DMS 273 (cell line): ENCODE measurements at regions not wholly inside any gene's neighbourhood (a gene's known extent, or its start where the extent isn't known, plus 50 kb on each side); places are given as distances from the start of the nearest gene placed in this dataset.
A peak's percentile ranks its signal among the peaks of the same experiment; 100 is the strongest.

ENCODE experiments used
- DNase-seq: peaks from one replicate; lab custom pipeline; 2025; ENCODE audit not compliant: unreplicated experiment; lab: John Stamatoyannopoulos, UW

GRCh38 chr6:104617591-104617990 is 242.1 kb downstream of the HACE1 start:
- no peak for DNase-seq

- DNase-seq = no peak
Observed at GRCh38 chr6:104614394-104614793, 245.3 kb downstream of the HACE1 start.

- DNase-seq = no peak
Observed at GRCh38 chr6:104613416-104614001, 246.2 kb downstream of the HACE1 start.

GRCh38 chr6:104612541-104612940 is 247.2 kb downstream of the HACE1 start:
- no peak for DNase-seq

GRCh38 chr6:104608101-104608500 is 251.6 kb downstream of the HACE1 start:
- no peak for DNase-seq

GRCh38 chr6:104607501-104607900 is 252.2 kb downstream of the HACE1 start:
- DNase-seq = no peak

DNA sequence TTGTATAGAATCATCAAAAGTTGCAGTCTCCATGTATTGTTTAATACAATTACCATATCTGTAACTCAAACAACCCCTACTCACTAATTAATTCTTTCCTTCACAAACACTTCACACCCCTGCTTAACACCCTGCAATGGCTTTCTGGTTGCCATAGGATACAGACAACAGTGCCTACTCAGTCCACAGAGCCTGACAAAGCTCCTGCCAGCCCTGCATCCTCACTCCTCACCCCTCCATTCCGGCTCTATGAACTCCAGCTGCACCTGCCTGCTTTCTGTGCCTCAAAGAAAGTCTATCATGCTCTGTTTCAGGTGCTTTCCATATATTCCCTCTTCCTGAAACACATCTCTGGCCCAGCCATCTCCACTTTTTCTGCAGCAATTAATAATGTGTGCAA is 253.4 kb downstream of the HACE1 start:
- DNase-seq = no peak

GRCh38 chr6:104604685-104605084 is 255.0 kb downstream of the HACE1 start:
- no peak for DNase-seq

GRCh38 chr6:104603108-104603745 is 256.5 kb downstream of the HACE1 start:
- no peak for DNase-seq

- no peak for DNase-seq
Observed at GRCh38 chr6:104601721-104602120, 258.0 kb downstream of the HACE1 start.

GRCh38 chr6:104601131-104601651 is 258.5 kb downstream of the HACE1 start:
- no peak for DNase-seq

- no peak for DNase-seq
Observed at GRCh38 chr6:104600639-104600931, 259.1 kb downstream of the HACE1 start.

GRCh38 chr6:104599821-104600638 is 259.7 kb downstream of the HACE1 start:
- no peak for DNase-seq

GRCh38 chr6:104597541-104598050 is 262.1 kb downstream of the HACE1 start:
- no peak for DNase-seq

- DNase-seq = no peak
Observed at GRCh38 chr6:104596091-104596490, 263.6 kb downstream of the HACE1 start.

DNA sequence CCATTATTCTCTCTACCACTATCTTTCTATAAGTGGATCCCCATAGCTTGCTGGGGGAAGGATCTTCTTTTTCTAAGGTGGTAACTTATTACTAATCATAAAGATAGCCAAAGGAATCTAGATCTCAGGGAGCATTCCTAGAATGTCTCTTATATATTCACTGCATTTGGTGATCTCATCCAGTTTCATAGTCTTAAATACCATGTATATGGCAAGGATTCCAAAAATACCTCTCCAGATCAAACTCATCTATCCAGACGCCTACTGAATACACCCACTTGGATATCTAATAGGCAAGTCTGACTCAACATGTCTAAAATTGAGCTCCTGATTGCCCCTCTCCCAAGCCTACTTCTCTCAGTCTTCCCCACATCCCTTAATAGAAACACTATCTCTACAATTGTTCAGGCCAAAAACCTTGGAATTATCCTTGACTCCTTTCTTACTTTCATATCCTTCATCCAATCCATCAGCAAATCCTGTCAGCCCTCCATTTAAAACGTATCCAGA is 264.4 kb downstream of the HACE1 start:
- no peak for DNase-seq

GRCh38 chr6:104591573-104592334 is 268.0 kb downstream of the HACE1 start:
- no peak for DNase-seq

- DNase-seq = no peak
Observed at GRCh38 chr6:104589940-104590339, 269.8 kb downstream of the HACE1 start.

DNA sequence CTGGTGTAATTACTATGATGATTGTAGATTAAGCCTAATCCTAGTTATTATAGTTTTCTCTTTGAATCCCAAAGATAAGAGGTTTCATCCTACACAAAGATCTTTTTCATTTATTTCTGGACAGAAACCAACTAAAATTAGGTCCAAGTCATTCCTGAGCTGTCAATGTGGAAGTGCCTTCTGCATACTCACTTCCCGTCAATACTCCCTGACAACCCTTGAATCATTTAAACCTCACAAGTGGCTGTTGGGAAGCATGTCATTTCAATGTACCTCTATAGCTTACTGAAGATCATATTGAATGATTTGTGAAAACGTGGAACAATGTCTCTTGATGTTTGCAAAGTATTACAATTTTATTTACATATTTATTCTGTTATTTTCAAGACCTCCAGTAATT is 274.1 kb downstream of the HACE1 start:
- DNase-seq = no peak

- DNase-seq = peak; percentile 14
Observed at GRCh38 chr6:104580452-104580851, 279.3 kb downstream of the HACE1 start.

GRCh38 chr6:104579310-104579863 is 280.3 kb downstream of the HACE1 start:
- no peak for DNase-seq
